ENCODE measurements at regions not wholly inside any gene's neighbourhood (a gene's known extent, or its start where the extent isn't known, plus 50 kb on each side); places are given as distances from the start of the nearest gene placed in this dataset.
"Not testable (repeated sequence)": the region's sequence is repeated elsewhere in the genome, so short reads cannot be mapped to it uniquely, and the experiment has no call there.

- no peaks in the 10 kb centered on the region for H3K79me2 ChIP-seq (ENCODE audit: low read depth)
- CTCF ChIA-PET, result no interaction called here
- BruUV-seq (replicated peaks), result no TSS peak
- H3K4me3 ChIP-seq, result no peak overlapping the region
- no peak overlapping the region for H3K4me2 ChIP-seq
- no peak overlapping the region for H3K27ac ChIP-seq
- no peak overlapping the region for H2AFZ ChIP-seq
- no peaks in the 10 kb centered on the region for H3K27me3 ChIP-seq (ENCODE audit: insufficient read depth, low read depth)
- no peak for DNase-seq
- H3K9me2 ChIP-seq (ENCODE audit: insufficient read depth), result no peaks in the 10 kb centered on the region; the same call in 1 of the 2 replicates
- TF ChIP-seq EZH2 (IDR thresholded peaks at IDR 0.05; ENCODE audit: low read depth), result no peak
- TF ChIP-seq, protein P1, sequence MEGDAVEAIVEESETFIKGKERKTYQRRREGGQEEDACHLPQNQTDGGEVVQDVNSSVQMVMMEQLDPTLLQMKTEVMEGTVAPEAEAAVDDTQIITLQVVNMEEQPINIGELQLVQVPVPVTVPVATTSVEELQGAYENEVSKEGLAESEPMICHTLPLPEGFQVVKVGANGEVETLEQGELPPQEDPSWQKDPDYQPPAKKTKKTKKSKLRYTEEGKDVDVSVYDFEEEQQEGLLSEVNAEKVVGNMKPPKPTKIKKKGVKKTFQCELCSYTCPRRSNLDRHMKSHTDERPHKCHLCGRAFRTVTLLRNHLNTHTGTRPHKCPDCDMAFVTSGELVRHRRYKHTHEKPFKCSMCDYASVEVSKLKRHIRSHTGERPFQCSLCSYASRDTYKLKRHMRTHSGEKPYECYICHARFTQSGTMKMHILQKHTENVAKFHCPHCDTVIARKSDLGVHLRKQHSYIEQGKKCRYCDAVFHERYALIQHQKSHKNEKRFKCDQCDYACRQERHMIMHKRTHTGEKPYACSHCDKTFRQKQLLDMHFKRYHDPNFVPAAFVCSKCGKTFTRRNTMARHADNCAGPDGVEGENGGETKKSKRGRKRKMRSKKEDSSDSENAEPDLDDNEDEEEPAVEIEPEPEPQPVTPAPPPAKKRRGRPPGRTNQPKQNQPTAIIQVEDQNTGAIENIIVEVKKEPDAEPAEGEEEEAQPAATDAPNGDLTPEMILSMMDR (conservative IDR thresholded peaks at IDR 0.05), result no peak; the same call in 1 of the 2 replicates
- H3K36me3 ChIP-seq (ENCODE audit: low read depth), result 0 out of 2 replicates have a peak, but pooled peaks cover 3% of the 10 kb centered on the region
- peaks cover 17% of the 10 kb centered on the region for H3K4me1 ChIP-seq (replicated peaks; ENCODE audit: insufficient read depth)
- 0 out of 2 replicates have a peak, but pooled peaks cover 6% of the 10 kb centered on the region for H3K9me3 ChIP-seq (ENCODE audit: insufficient read depth, low read depth)
- H3F3A ChIP-seq (ENCODE audit: insufficient read depth, low read depth), result 0 out of 2 replicates have a peak, but pooled peaks cover 8% of the 10 kb centered on the region
- intact Hi-C loops (cut with micrococcal nuclease; ENCODE audit: unreplicated experiment), result no loop called here
- no peaks in the 10 kb centered on the region for H4K20me1 ChIP-seq (ENCODE audit: insufficient read depth)
- POLR2A ChIA-PET (ENCODE audit: unreplicated experiment), result no interaction called here
Observed at GRCh38 chrX:63421411-63421810, 70.3 kb upstream of the SPIN4 start.

- intact Hi-C loops (cut with micrococcal nuclease; ENCODE audit: unreplicated experiment), result no loop called here
- H3K9me2 ChIP-seq (ENCODE audit: insufficient read depth), result no peaks in the 10 kb centered on the region; the same call in 1 of the 2 replicates
- no peak overlapping the region for H3K4me2 ChIP-seq
- no peak overlapping the region for H3K27ac ChIP-seq
- H3K27me3 ChIP-seq (ENCODE audit: insufficient read depth, low read depth), result no peaks in the 10 kb centered on the region
- H4K20me1 ChIP-seq (ENCODE audit: insufficient read depth), result no peaks in the 10 kb centered on the region
- no peaks in the 10 kb centered on the region for H3K4me1 ChIP-seq (replicated peaks; ENCODE audit: insufficient read depth)
- H2AFZ ChIP-seq, result no peak overlapping the region
- H3K9me3 ChIP-seq (ENCODE audit: insufficient read depth, low read depth), result 0 out of 2 replicates have a peak, but pooled peaks cover 6% of the 10 kb centered on the region
- DNase-seq, result no peak
- no TSS peak for BruUV-seq (replicated peaks)
- POLR2A ChIA-PET (ENCODE audit: unreplicated experiment), result no interaction called here
- no peaks in the 10 kb centered on the region for H3F3A ChIP-seq (ENCODE audit: insufficient read depth, low read depth)
- no peaks in the 10 kb centered on the region for H3K36me3 ChIP-seq (ENCODE audit: low read depth)
- CTCF ChIA-PET, result no interaction called here
- TF ChIP-seq EZH2 (IDR thresholded peaks at IDR 0.05; ENCODE audit: low read depth), result no peak
- TF ChIP-seq, protein P1 (conservative IDR thresholded peaks at IDR 0.05), result no peak
- H3K4me3 ChIP-seq, result no peak overlapping the region
- H3K79me2 ChIP-seq (ENCODE audit: low read depth), result no peaks in the 10 kb centered on the region
Observed at GRCh38 chrX:63418211-63418610, 67.1 kb upstream of the SPIN4 start.

- TF ChIP-seq, protein P1 (conservative IDR thresholded peaks at IDR 0.05), result no peak
- TF ChIP-seq EZH2 (IDR thresholded peaks at IDR 0.05; ENCODE audit: low read depth), result no peak
- no TSS peak for BruUV-seq (replicated peaks)
- H3K4me3 ChIP-seq, result no peak overlapping the region
- 0 out of 2 replicates have a peak, but pooled peaks cover 6% of the 10 kb centered on the region for H3K9me3 ChIP-seq (ENCODE audit: insufficient read depth, low read depth)
- no peaks in the 10 kb centered on the region for H3K79me2 ChIP-seq (ENCODE audit: low read depth)
- POLR2A ChIA-PET (ENCODE audit: unreplicated experiment), result no interaction called here
- H4K20me1 ChIP-seq (ENCODE audit: insufficient read depth), result no peaks in the 10 kb centered on the region
- intact Hi-C loops (cut with micrococcal nuclease; ENCODE audit: unreplicated experiment), result no loop called here
- H3K4me2 ChIP-seq, result no peak overlapping the region
- no peak overlapping the region for H2AFZ ChIP-seq
- no peaks in the 10 kb centered on the region for H3K27me3 ChIP-seq (ENCODE audit: insufficient read depth, low read depth)
- no peaks in the 10 kb centered on the region for H3K36me3 ChIP-seq (ENCODE audit: low read depth)
- CTCF ChIA-PET, result no interaction called here
- H3F3A ChIP-seq (ENCODE audit: insufficient read depth, low read depth), result no peaks in the 10 kb centered on the region
- no peaks in the 10 kb centered on the region; the same call in 1 of the 2 replicates for H3K9me2 ChIP-seq (ENCODE audit: insufficient read depth)
- no peak overlapping the region for H3K27ac ChIP-seq
- DNase-seq, result no peak
- no peaks in the 10 kb centered on the region for H3K4me1 ChIP-seq (replicated peaks; ENCODE audit: insufficient read depth)
Observed at GRCh38 chrX:63417649-63418048, 66.5 kb upstream of the SPIN4 start.

DNA sequence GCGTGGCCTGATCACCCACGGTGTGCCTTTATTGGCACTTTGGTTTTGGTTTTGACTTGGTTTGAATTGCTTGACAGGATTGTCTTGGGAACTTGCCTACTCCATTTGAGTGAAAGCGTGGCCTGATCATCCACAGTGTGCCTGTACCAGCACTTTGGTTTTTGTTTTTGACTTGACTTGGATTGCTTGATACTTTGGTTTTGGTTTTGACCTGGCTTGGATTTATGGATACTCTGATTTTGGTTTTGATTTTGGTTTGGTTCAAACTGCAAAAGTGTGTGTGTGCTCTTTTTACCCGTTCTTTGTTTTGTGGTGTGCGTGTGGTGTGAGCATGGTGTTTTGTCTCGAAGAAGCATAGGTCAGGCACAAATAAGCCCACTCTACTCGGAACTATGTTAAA is 58.8 kb upstream of the SPIN4 start:
- H3K4me1 ChIP-seq (replicated peaks; ENCODE audit: insufficient read depth); H3K36me3 ChIP-seq (ENCODE audit: low read depth); H3K79me2 ChIP-seq (ENCODE audit: low read depth); H3K4me2 ChIP-seq; H4K20me1 ChIP-seq (ENCODE audit: insufficient read depth); H2AFZ ChIP-seq; H3F3A ChIP-seq (ENCODE audit: insufficient read depth, low read depth); intact Hi-C loops (cut with micrococcal nuclease; ENCODE audit: unreplicated experiment); CTCF ChIA-PET; POLR2A ChIA-PET (ENCODE audit: unreplicated experiment); H3K27ac ChIP-seq; DNase-seq; H3K27me3 ChIP-seq (ENCODE audit: insufficient read depth, low read depth); H3K9me2 ChIP-seq (ENCODE audit: insufficient read depth); BruUV-seq (replicated peaks); H3K4me3 ChIP-seq; H3K9me3 ChIP-seq (ENCODE audit: insufficient read depth, low read depth): not testable (repeated sequence)

Data from PC-9 (cell line).